Thyroid gland (tissue), 4 donors: ENCODE measurements at regions not wholly inside any gene's neighbourhood (a gene's known extent, or its start where the extent isn't known, plus 50 kb on each side); places are given as distances from the start of the nearest gene placed in this dataset.

Experiments used
- POLR2A ChIP-seq, 2 donors: fragments of 450-650 bp; IDR thresholded peaks; one replicate each; pipeline ENCODE4 v1.6.1; 2017; ENCODE audit warnings: antibody characterized with exemption in 2 of 2, mild to moderate bottlenecking in 2 of 2, moderate library complexity in 1 of 2
- TF ChIP-seq, protein P1 (sequence below), 6 experiments: fragments of 200-600 bp in 3 of 6; fragments of 450-650 bp in 3 of 6; sonication (generic) in 3 of 6; IDR thresholded peaks; one replicate each; pipeline ENCODE4 v1.5.1; 2016 to 2019; ENCODE audit warnings: antibody characterized with exemption in 6 of 6, mild to moderate bottlenecking in 2 of 6, inconsistent platforms in 1 of 6, moderate library complexity in 1 of 6

GRCh38 chr5:173791878-173792277, 96.3 kb upstream of the CPEB4 start:
- TF ChIP-seq, protein P1, sequence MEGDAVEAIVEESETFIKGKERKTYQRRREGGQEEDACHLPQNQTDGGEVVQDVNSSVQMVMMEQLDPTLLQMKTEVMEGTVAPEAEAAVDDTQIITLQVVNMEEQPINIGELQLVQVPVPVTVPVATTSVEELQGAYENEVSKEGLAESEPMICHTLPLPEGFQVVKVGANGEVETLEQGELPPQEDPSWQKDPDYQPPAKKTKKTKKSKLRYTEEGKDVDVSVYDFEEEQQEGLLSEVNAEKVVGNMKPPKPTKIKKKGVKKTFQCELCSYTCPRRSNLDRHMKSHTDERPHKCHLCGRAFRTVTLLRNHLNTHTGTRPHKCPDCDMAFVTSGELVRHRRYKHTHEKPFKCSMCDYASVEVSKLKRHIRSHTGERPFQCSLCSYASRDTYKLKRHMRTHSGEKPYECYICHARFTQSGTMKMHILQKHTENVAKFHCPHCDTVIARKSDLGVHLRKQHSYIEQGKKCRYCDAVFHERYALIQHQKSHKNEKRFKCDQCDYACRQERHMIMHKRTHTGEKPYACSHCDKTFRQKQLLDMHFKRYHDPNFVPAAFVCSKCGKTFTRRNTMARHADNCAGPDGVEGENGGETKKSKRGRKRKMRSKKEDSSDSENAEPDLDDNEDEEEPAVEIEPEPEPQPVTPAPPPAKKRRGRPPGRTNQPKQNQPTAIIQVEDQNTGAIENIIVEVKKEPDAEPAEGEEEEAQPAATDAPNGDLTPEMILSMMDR (IDR thresholded peaks at IDR 0.05) = no peak
- no peak for TF ChIP-seq POLR2A (IDR thresholded peaks at IDR 0.05)
